GM23248 (cell line): ENCODE measurements at regions not wholly inside any gene's neighbourhood (a gene's known extent, or its start where the extent isn't known, plus 50 kb on each side); places are given as distances from the start of the nearest gene placed in this dataset.

ENCODE experiments used
- DNase-seq: peaks from one replicate; pipeline ENCODE4 v3.0.0-alpha.2; 2015
- H2AFZ ChIP-seq: fragments of 200-600 bp; sonication (generic); 2 replicates; pipeline ENCODE4 v1.6.1; 2016; ENCODE audit warnings: antibody characterized with exemption
- H3F3A ChIP-seq: fragments of 200-600 bp; sonication (generic); 2 replicates; pipeline ENCODE4 v1.6.1; 2016; ENCODE audit warnings: mild to moderate bottlenecking, antibody characterized with exemption, mixed run types; ENCODE audit not compliant: insufficient read depth
- H3K27ac ChIP-seq: fragments of 200-600 bp; sonication (generic); 2 replicates; pipeline ENCODE4 v1.5.1; 2016; ENCODE audit warnings: mild to moderate bottlenecking
- H3K27me3 ChIP-seq: fragments of 200-600 bp; sonication (generic); replicated peaks from 2 replicates; pipeline ENCODE4 v1.6.1; 2016; ENCODE audit warnings: mild to moderate bottlenecking; ENCODE audit not compliant: insufficient read depth
- H3K36me3 ChIP-seq: fragments of 200-600 bp; sonication (generic); 2 replicates; pipeline ENCODE4 v1.6.1; 2016; ENCODE audit warnings: low read depth, mild to moderate bottlenecking
- H3K4me1 ChIP-seq: fragments of 200-600 bp; sonication (generic); 2 replicates; pipeline ENCODE4 v1.6.1; 2016; ENCODE audit warnings: mild to moderate bottlenecking; ENCODE audit not compliant: insufficient read depth
- H3K4me2 ChIP-seq: fragments of 200-600 bp; sonication (generic); one replicate; pipeline ENCODE4 v1.6.1; 2016; ENCODE audit warnings: mild to moderate bottlenecking; ENCODE audit not compliant: unreplicated experiment
- H3K4me3 ChIP-seq: fragments of 200-600 bp; sonication (generic); 2 replicates; pipeline ENCODE4 v1.5.1; 2016; ENCODE audit warnings: mild to moderate bottlenecking
- H3K79me2 ChIP-seq: fragments of 200-600 bp; sonication (generic); 2 replicates; pipeline ENCODE4 v1.6.1; 2016; ENCODE audit warnings: mild to moderate bottlenecking; ENCODE audit not compliant: insufficient read depth
- H3K9ac ChIP-seq: fragments of 200-600 bp; sonication (generic); 2 replicates; pipeline ENCODE4 v1.6.1; 2016; ENCODE audit warnings: mild to moderate bottlenecking
- H3K9me2 ChIP-seq: fragments of 200-600 bp; sonication (generic); 2 replicates; pipeline ENCODE4 v1.6.1; 2016; ENCODE audit warnings: mixed run types, mild to moderate bottlenecking, moderate library complexity; ENCODE audit not compliant: insufficient read depth
- H3K9me3 ChIP-seq: fragments of 200-600 bp; sonication (generic); one replicate; pipeline ENCODE4 v1.6.1; 2017; ENCODE audit warnings: low read depth
- H4K20me1 ChIP-seq: fragments of 200-600 bp; sonication (generic); 2 replicates; pipeline ENCODE4 v1.6.0; 2016; ENCODE audit not compliant: insufficient read depth
- EZH2 ChIP-seq: fragments of 200-600 bp; sonication (generic); IDR thresholded peaks from 2 replicates; pipeline ENCODE4 v1.6.1; 2018; ENCODE audit warnings: antibody characterized with exemption, mild to moderate bottlenecking; ENCODE audit not compliant: insufficient read depth, poor library complexity, severe bottlenecking
- EZH2phosphoT487 ChIP-seq: fragments of 200-600 bp; sonication (generic); IDR thresholded peaks from 2 replicates; pipeline ENCODE4 v1.6.1; 2018; ENCODE audit warnings: antibody characterized with exemption, moderate library complexity, mild to moderate bottlenecking, low read depth; ENCODE audit not compliant: insufficient read depth
- WGBS, 2 experiments: methylation state at CpG; one replicate each; pipeline ENCODE4 v1.1.6; 2015 to 2017; ENCODE audit warnings: low lambda C conversion rate in 2 of 2, low coverage in 1 of 2; ENCODE audit errors: missing lambda C conversion rate in 2 of 2; 5-methylcytosine and 5-hydroxymethylcytosine counted together
- in situ Hi-C: fragments of 300-500 bp; cut with MboI; formaldehyde crosslinking; loops from 2 replicates; pipeline ENCODE4 v1.15.0; 2020

DNA sequence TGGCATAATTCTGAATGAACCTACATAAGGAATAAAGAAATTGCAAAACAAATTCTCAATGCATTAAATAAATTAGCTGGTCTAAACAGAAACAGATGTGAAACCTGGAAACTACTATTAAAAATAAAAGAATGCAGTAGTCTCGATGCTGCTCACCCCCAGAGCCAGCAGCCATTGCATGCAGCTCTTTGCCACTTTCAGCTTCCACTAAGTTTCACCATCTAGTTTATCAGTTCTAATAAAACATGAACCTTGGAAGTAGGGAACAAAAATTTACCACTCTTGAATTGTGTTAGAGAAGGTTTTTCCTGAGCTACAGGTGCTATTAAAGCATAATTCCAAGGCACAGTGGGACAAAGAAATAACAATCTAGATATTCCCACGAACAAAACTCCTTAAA lies 239.4 kb upstream of the HSFY2 start:
- 45 to 48% methylated on average over 2 of the region's 2 CpGs for WGBS, 2 experiments
- H2AFZ ChIP-seq = no peak overlapping the region
- H3F3A ChIP-seq = 0 out of 2 replicates have a peak, but pooled peaks cover 3% of the 10 kb centered on the region
- H3K9me3 ChIP-seq = no peaks in the 10 kb centered on the region
- peak overlapping the region; percentile 28 for H3K4me2 ChIP-seq
- H3K27ac ChIP-seq = no peak overlapping the region
- in situ Hi-C loops = no loop called here
- H3K9ac ChIP-seq = no peak overlapping the region
- H3K9me2 ChIP-seq = no peaks in the 10 kb centered on the region
- H3K36me3 ChIP-seq = no peaks in the 10 kb centered on the region
- no peaks in the 10 kb centered on the region for H3K27me3 ChIP-seq
- no peak overlapping the region for H3K4me3 ChIP-seq
- peaks cover 5% of the 10 kb centered on the region; the same call in 1 of the 2 replicates for H3K4me1 ChIP-seq
- peaks cover 7% of the 10 kb centered on the region; the same call in 1 of the 2 replicates for H4K20me1 ChIP-seq
- H3K79me2 ChIP-seq = no peaks in the 10 kb centered on the region
- TF ChIP-seq EZH2phosphoT487 (no peak), EZH2 (no peak)
- peak; percentile 34 for DNase-seq

GRCh38 chrY:19011605-19012090 lies 238.1 kb upstream of the HSFY2 start:
- 67 to 70% methylated on average over 3 of the region's 3 CpGs for WGBS, 2 experiments
- H3K9ac ChIP-seq = no peak overlapping the region
- no peaks in the 10 kb centered on the region for H3K79me2 ChIP-seq
- H3F3A ChIP-seq = 0 out of 2 replicates have a peak, but pooled peaks cover 3% of the 10 kb centered on the region
- H4K20me1 ChIP-seq = peaks cover 7% of the 10 kb centered on the region; the same call in 1 of the 2 replicates
- in situ Hi-C loops = no loop called here
- no peak for DNase-seq
- H3K4me3 ChIP-seq = no peak overlapping the region
- H3K27ac ChIP-seq = no peak overlapping the region
- no peaks in the 10 kb centered on the region for H3K27me3 ChIP-seq
- no peaks in the 10 kb centered on the region for H3K9me2 ChIP-seq
- no peak overlapping the region for H3K4me2 ChIP-seq
- peaks cover 5% of the 10 kb centered on the region; the same call in 1 of the 2 replicates for H3K4me1 ChIP-seq
- H2AFZ ChIP-seq = no peak overlapping the region
- no peaks in the 10 kb centered on the region for H3K9me3 ChIP-seq
- H3K36me3 ChIP-seq = no peaks in the 10 kb centered on the region
- TF ChIP-seq EZH2phosphoT487 (no peak), EZH2 (no peak)

- 95 to 100% methylated on average over 1 to 2 of the region's 2 CpGs for WGBS, 2 experiments
Observed at GRCh38 chrY:19006234-19006633, 232.7 kb upstream of the HSFY2 start.

DNA sequence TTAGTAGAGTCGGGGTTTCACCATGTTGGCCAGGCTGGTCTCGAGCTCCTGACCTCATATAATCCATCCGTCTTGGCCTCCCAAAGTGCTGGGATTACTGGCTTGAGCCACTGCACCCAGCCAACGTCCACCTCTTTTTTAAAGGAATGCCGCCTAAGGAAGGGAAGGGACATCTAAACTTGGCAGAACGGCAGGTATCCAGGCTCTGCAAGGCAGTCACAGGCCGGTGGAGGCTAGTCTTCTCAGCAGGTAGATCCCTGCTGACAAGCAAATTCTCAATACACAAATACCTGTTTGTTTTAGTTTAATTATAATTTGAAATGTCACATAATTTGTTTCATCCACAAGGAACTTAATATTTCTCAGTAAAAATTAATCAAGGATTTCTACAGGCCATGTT lies 232.0 kb upstream of the HSFY2 start:
- Histone ChIP-seq H3K9me3 (no peaks in the 10 kb centered on the region), H3K79me2 (no peaks in the 10 kb centered on the region), H3F3A (no peaks in the 10 kb centered on the region), H3K9ac (no peak overlapping the region), H3K27ac (no peak overlapping the region), H2AFZ (no peak overlapping the region), H3K4me2 (no peak overlapping the region), H3K36me3 (no peaks in the 10 kb centered on the region), H3K4me3 (no peak overlapping the region), H3K27me3 (no peaks in the 10 kb centered on the region), H4K20me1 (no peaks in the 10 kb centered on the region), H3K9me2 (no peaks in the 10 kb centered on the region), H3K4me1 (no peaks in the 10 kb centered on the region)
- in situ Hi-C loops = no loop called here
- 89 to 94% methylated on average over 7 of the region's 7 CpGs for WGBS, 2 experiments
- no peak for DNase-seq
- TF ChIP-seq EZH2phosphoT487 = no peak
- no peak for TF ChIP-seq EZH2

More at GRCh38 chrY:19006234-19006633, 232.7 kb upstream of the HSFY2 start:
- Histone ChIP-seq H3K4me2 (no peak overlapping the region), H3K9me2 (no peaks in the 10 kb centered on the region), H3K27ac (no peak overlapping the region), H3K36me3 (no peaks in the 10 kb centered on the region), H3F3A (no peaks in the 10 kb centered on the region), H2AFZ (no peak overlapping the region), H3K9me3 (no peaks in the 10 kb centered on the region), H3K4me1 (no peaks in the 10 kb centered on the region), H3K27me3 (no peaks in the 10 kb centered on the region), H3K4me3 (no peak overlapping the region), H3K9ac (no peak overlapping the region), H3K79me2 (no peaks in the 10 kb centered on the region), H4K20me1 (no peaks in the 10 kb centered on the region)
- in situ Hi-C loops = no loop called here
- TF ChIP-seq EZH2 (no peak), EZH2phosphoT487 (no peak)
- no peak for DNase-seq
